HFF-Myc (cell line): ENCODE measurements at regions not wholly inside any gene's neighbourhood (a gene's known extent, or its start where the extent isn't known, plus 50 kb on each side); places are given as distances from the start of the nearest gene placed in this dataset.
"Not testable (repeated sequence)": the region's sequence is repeated elsewhere in the genome, so short reads cannot be mapped to it uniquely, and the experiment has no call there.

Experiments
- DNase-seq: peaks from one replicate; pipeline ENCODE4 v3.0.0-alpha.2; 2011; ENCODE audit warnings: low read depth; ENCODE audit errors: extremely low read depth
- H3K4me3 ChIP-seq: replicated peaks from 2 replicates; pipeline ENCODE4 v1.5.1; 2011; ENCODE audit warnings: low read depth, mild to moderate bottlenecking, control low read depth, low read length
- CTCF ChIP-seq: IDR thresholded peaks from 2 replicates; pipeline ENCODE4 v1.5.1; 2012; ENCODE audit warnings: mild to moderate bottlenecking, low read depth, low read length, control low read depth; ENCODE audit errors: missing control alignments

- no peak for TF ChIP-seq CTCF
- no peak overlapping the region for H3K4me3 ChIP-seq
- DNase-seq: no peak
Measured at GRCh38 chr5:118405650-118406061, 582.7 kb downstream of the DTWD2 start.

- no peak for TF ChIP-seq CTCF
- no peak for DNase-seq
- no peak overlapping the region for H3K4me3 ChIP-seq
Measured at GRCh38 chr5:118397236-118397635, 591.1 kb downstream of the DTWD2 start.

DNA sequence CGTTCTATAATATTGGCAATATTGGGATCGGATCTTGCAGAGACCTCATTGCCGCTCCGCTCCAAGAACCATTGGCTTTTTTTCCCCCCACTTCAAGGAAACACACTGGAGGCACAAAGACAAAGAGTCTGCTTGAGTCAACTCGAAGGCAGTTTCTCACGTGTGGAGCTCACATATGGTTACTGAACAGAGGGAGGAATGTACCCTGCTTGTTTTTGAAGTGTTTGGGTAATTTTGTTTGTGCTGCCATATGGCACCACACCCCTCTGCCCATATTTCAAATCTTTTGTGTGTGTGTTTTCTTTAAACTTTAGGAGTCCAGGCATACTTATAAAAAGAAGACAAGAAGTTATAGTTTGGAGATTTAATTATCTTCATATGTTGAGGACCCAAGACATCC is 595.9 kb downstream of the DTWD2 start:
- no peak for TF ChIP-seq CTCF
- H3K4me3 ChIP-seq: no peak overlapping the region
- DNase-seq: no peak

DNA sequence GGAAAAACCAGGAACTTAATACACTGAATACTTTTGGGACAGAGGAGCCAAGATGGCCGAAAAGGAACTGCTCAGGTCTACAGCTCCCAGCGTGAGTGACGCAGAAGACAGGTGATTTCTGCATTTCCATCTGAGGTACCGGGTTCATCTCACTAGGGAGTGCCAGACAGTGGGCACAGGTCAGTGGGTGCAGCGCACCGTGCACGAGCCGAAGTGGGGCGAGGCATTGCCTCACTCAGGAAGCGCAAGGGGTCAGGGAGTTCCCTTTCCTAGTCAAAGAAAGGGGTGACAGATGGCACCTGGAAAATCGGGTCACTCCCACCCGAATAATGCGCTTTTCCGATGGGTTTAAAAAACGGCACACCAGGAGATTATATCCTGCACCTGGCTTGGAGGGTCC is 605.4 kb downstream of the DTWD2 start:
- not testable (repeated sequence) for DNase-seq, H3K4me3 ChIP-seq

GRCh38 chr5:118379470-118379869 is 608.9 kb downstream of the DTWD2 start:
- DNase-seq: no peak
- H3K4me3 ChIP-seq: no peak overlapping the region
- TF ChIP-seq CTCF: no peak

DNA sequence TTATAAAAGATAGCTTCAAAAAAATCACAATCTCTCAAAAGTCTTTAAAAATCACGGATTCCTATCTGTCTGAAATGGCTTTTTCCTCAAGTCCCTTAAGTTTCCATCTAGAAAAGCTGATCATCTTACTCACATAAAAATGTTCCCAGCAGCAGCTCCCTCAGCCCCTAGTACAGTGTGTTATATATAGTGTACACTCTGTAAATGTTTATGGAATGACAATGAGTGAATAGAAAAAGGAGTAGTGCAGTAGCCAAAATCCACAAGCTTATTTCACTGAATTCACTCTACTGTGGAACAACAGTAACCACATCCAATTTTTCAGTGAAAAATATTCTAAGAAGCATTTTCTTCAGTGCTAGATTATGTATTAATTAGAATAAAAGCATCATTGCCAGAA is 609.4 kb downstream of the DTWD2 start:
- H3K4me3 ChIP-seq: no peak overlapping the region
- DNase-seq: no peak
- no peak for TF ChIP-seq CTCF

GRCh38 chr5:118377420-118377819 is 610.9 kb downstream of the DTWD2 start:
- no peak for TF ChIP-seq CTCF
- H3K4me3 ChIP-seq: no peak overlapping the region
- no peak for DNase-seq
